ENCODE measurements at regions not wholly inside any gene's neighbourhood (a gene's known extent, or its start where the extent isn't known, plus 50 kb on each side); places are given as distances from the start of the nearest gene placed in this dataset.

- no peak for TF ChIP-seq CHD7 (IDR thresholded peaks at IDR 0.05; ENCODE audit: insufficient replicate concordance, low read length)
- no peak for TF ChIP-seq POU5F1 (IDR thresholded peaks at IDR 0.05; ENCODE audit: low read depth, low read length)
Measured at GRCh38 chr20:60525397-60525796, 567.2 kb downstream of the CDH26 start (continued).

Measured in H1 (cell line).